GM12878 (cell line): ENCODE measurements at regions not wholly inside any gene's neighbourhood (a gene's known extent, or its start where the extent isn't known, plus 50 kb on each side); places are given as distances from the start of the nearest gene placed in this dataset.

Experiments used
- ATAC-seq: fragments of 200-7000 bp; cut with Tn5 transposase; 3 replicates; pipeline ENCODE4 v1.9.1; 2020; ENCODE audit warnings: mild to moderate bottlenecking, moderate library complexity
- BruUV-seq: library from RNA; stranded (reverse); fragments of 400-500 nt; replicated peaks from 2 replicates; lab custom pipeline; 2021; lab: Mats Ljungman, UMichigan
- CTCF ChIA-PET: fragments of 300-600 bp; sonication (Branson Sonifier 250); formaldehyde crosslinking; extraction: SDS; loops from one replicate; lab custom pipeline; 2021; ENCODE audit warnings: inconsistent platforms; lab: Yijun Ruan, JAX
- POLR2A ChIA-PET: fragments of 350-600 bp; formaldehyde crosslinking; extraction: SDS; loops from one replicate; lab custom pipeline; 2021; ENCODE audit warnings: inconsistent platforms; lab: Charles Lee
- RAD21 ChIA-PET: fragments of 300-600 bp; sonication (Branson Sonifier 250); formaldehyde crosslinking; loops from one replicate; lab custom pipeline; 2023; ENCODE audit warnings: antibody characterized with exemption; ENCODE audit not compliant: unreplicated experiment; lab: Charles Lee
- SMC1A ChIA-PET: fragments of 300-600 bp; sonication (Branson Sonifier 250); formaldehyde crosslinking; loops from one replicate; lab custom pipeline; 2023; ENCODE audit not compliant: unreplicated experiment, uncharacterized antibody; lab: Charles Lee
- DNase-seq: peaks from one replicate; pipeline ENCODE4 v3.0.0-alpha.2; 2011; ENCODE audit warnings: low read depth, low spot score
- FAIRE-seq: peaks from 3 replicates; lab custom pipeline; 2011; peaks lifted over from hg19 to GRCh38; lab: Jason Lieb, UNC
- H2AFZ ChIP-seq: 2 replicates; pipeline ENCODE4 v1.6.0; 2011; ENCODE audit warnings: low read depth, low read length, control low read depth; ENCODE audit not compliant: control insufficient read depth
- H3K27ac ChIP-seq: 2 replicates; pipeline ENCODE4 v1.5.1; 2011; ENCODE audit warnings: control low read depth; ENCODE audit not compliant: control insufficient read depth, insufficient read depth
- H3K27me3 ChIP-seq, 2 experiments: replicated peaks in 1 of 2; 2 replicates each; pipeline versions ENCODE4 v1.6.0 to v1.6.1; 2011; ENCODE audit warnings: low read length in 1 of 2; ENCODE audit not compliant: control insufficient read depth in 2 of 2, insufficient read depth in 2 of 2
- H3K36me3 ChIP-seq, 2 experiments: 2 replicates each; pipeline ENCODE4 v1.5.1; 2011; ENCODE audit warnings: low read length in 1 of 2; ENCODE audit not compliant: control insufficient read depth in 2 of 2, insufficient read depth in 2 of 2
- H3K4me1 ChIP-seq: 2 replicates; pipeline ENCODE4 v1.6.1; 2011; ENCODE audit warnings: mild to moderate bottlenecking, low read length, moderate library complexity, mixed read lengths; ENCODE audit not compliant: control insufficient read depth, insufficient read depth
- H3K4me2 ChIP-seq: 2 replicates; pipeline ENCODE4 v1.6.0; 2011; ENCODE audit warnings: control low read depth; ENCODE audit not compliant: control insufficient read depth, insufficient read depth
- H3K4me3 ChIP-seq: fragments of 200-600 bp; sonication (generic); 2 replicates; pipeline ENCODE4 v1.5.1; 2016
- H3K79me2 ChIP-seq: 2 replicates; pipeline ENCODE4 v1.6.0; 2011; ENCODE audit warnings: low read length; ENCODE audit not compliant: control insufficient read depth, insufficient read depth
- H3K9ac ChIP-seq: 2 replicates; pipeline ENCODE4 v1.8.0; 2011; ENCODE audit warnings: low read length, control low read depth, mixed read lengths; ENCODE audit not compliant: control insufficient read depth, insufficient read depth
- H3K9me3 ChIP-seq: replicated peaks from 3 replicates; pipeline ENCODE4 v1.5.1; 2011; ENCODE audit warnings: mild to moderate bottlenecking, low read length; ENCODE audit not compliant: control insufficient read depth, insufficient read depth
- H4K20me1 ChIP-seq: 2 replicates; pipeline ENCODE4 v1.6.0; 2011; ENCODE audit not compliant: control insufficient read depth, insufficient read depth
- CHD1 ChIP-seq: IDR thresholded peaks from 2 replicates; pipeline ENCODE4 v1.6.1; 2012; ENCODE audit warnings: low read depth, low read length, improper control_type of control experiment
- SIX5 ChIP-seq: IDR thresholded peaks from 2 replicates; pipeline ENCODE4 v1.6.1; 2011; ENCODE audit warnings: mild to moderate bottlenecking, low read depth, low read length, moderate library complexity; ENCODE audit not compliant: severe bottlenecking
- SMAD5 ChIP-seq: IDR thresholded peaks from 2 replicates; pipeline ENCODE4 v1.6.1; 2016; ENCODE audit warnings: antibody characterized with exemption, low read depth
- SRF ChIP-seq, 2 experiments: IDR thresholded peaks; 2 replicates each; pipeline ENCODE4 v1.6.1; 2011; ENCODE audit warnings: low read depth in 2 of 2, low read length in 2 of 2, mild to moderate bottlenecking in 1 of 2, moderate library complexity in 1 of 2
- YY1 ChIP-seq: IDR thresholded peaks from 2 replicates; pipeline ENCODE4 v1.6.1; 2011; ENCODE audit warnings: low read depth, mild to moderate bottlenecking, low read length
- WGBS: methylation state at CpG from one replicate; pipeline ENCODE4 v1.1.6; 2016; ENCODE audit warnings: low lambda C conversion rate; ENCODE audit not compliant: insufficient replicate concordance, insufficient coverage; ENCODE audit errors: missing lambda C conversion rate; 5-methylcytosine and 5-hydroxymethylcytosine counted together
- in situ Hi-C: fragments of 300-500 bp; cut with MboI; formaldehyde crosslinking; loops from 9 replicates; pipeline ENCODE4 v1.14.3; 2018; ENCODE audit warnings: mixed read lengths
- intact Hi-C: fragments of 100-400 bp; cut with micrococcal nuclease; formaldehyde crosslinking; loops from one replicate; pipeline ENCODE4 v1.14.2; 2022; ENCODE audit not compliant: unreplicated experiment

- FAIRE-seq (no peak), ATAC-seq (no peak), DNase-seq (no peak)
- CTCF ChIA-PET = interaction anchor here (1.0 kb wide), 1 partner anchor 59 kb away, joined by 3 read pairs; no protein-coding TSS in a partner anchor
- no peaks in the 10 kb centered on the region for H3K36me3 ChIP-seq
- no peak overlapping the region for H3K4me3 ChIP-seq
- no TSS peak for BruUV-seq
- intact Hi-C loops = no loop called here
- RAD21 ChIA-PET = no interaction called here
- in situ Hi-C loops = no loop called here
- no peaks in the 10 kb centered on the region for H3K27me3 ChIP-seq
- H3K4me2 ChIP-seq = no peak overlapping the region
- H3K79me2 ChIP-seq = no peaks in the 10 kb centered on the region
- WGBS = 3% methylated on average over 3 of the region's 3 CpGs
- H3K4me1 ChIP-seq = no peaks in the 10 kb centered on the region
- H3K27ac ChIP-seq = no peak overlapping the region
- SMC1A ChIA-PET = interaction anchor here (0.9 to 1.4 kb wide), 4 partner anchors 9 to 34 kb away, joined by 3 to 7 read pairs (median 3); no protein-coding TSS in a partner anchor
- no peak overlapping the region for H2AFZ ChIP-seq
- POLR2A ChIA-PET = interaction anchor here (0.9 kb wide), 1 partner anchor 14 kb away, joined by 3 read pairs; no protein-coding TSS in a partner anchor
- no peaks in the 10 kb centered on the region for H4K20me1 ChIP-seq
- H3K9me3 ChIP-seq = no peaks in the 10 kb centered on the region
- no peak for TF ChIP-seq SMAD5
- no peak for TF ChIP-seq YY1
- no peak for TF ChIP-seq SIX5
- no peak overlapping the region for H3K9ac ChIP-seq
These were observed 245.0 kb downstream of the KCNJ2 start for GRCh38 chr17:70414300-70414699.

GRCh38 chr17:70420861-70421445 lies 251.6 kb downstream of the KCNJ2 start:
- Histone ChIP-seq H3K9ac (no peak overlapping the region), H3K9me3 (no peaks in the 10 kb centered on the region), H3K36me3 (no peaks in the 10 kb centered on the region), H3K27ac (no peak overlapping the region), H4K20me1 (no peaks in the 10 kb centered on the region), H3K4me3 (no peak overlapping the region), H3K79me2 (no peaks in the 10 kb centered on the region), H3K4me1 (no peaks in the 10 kb centered on the region), H3K27me3 (no peaks in the 10 kb centered on the region), H3K4me2 (no peak overlapping the region), H2AFZ (no peak overlapping the region)
- intact Hi-C loops (no loop called here), in situ Hi-C loops (no loop called here)
- no TSS peak for BruUV-seq
- WGBS = 4% methylated on average over 2 of the region's 2 CpGs
- POLR2A ChIA-PET = no interaction called here
- no peak for ATAC-seq
- FAIRE-seq = no peak
- RAD21 ChIA-PET = no interaction called here
- CTCF ChIA-PET = no interaction called here
- SMC1A ChIA-PET = no interaction called here
- TF ChIP-seq CHD1 (no peak), SRF (IDR thresholded peaks at IDR 0.05; ENCODE audit: low read depth in 2 of 2, low read length in 2 of 2) (peak in 1 of 2 experiments; percentile 69; a peak in 1 of 4 replicates)
- DNase-seq = no peak
